ENCODE measurements at regions not wholly inside any gene's neighbourhood (a gene's known extent, or its start where the extent isn't known, plus 50 kb on each side); places are given as distances from the start of the nearest gene placed in this dataset.

- Histone ChIP-seq H3F3A (ENCODE audit: insufficient read depth, low read length) (no peaks in the 10 kb centered on the region), H3K27me3 (ENCODE audit: insufficient read depth, low read length) (no peaks in the 10 kb centered on the region), H3K4me2 (ENCODE audit: low read length) (no peak overlapping the region), H3K9ac (ENCODE audit: low read length) (no peak overlapping the region), H2AFZ (ENCODE audit: low read length) (no peak overlapping the region), H4K20me1 (ENCODE audit: insufficient read depth, low read length) (no peaks in the 10 kb centered on the region), H3K36me3 (ENCODE audit: insufficient read depth, low read length) (no peaks in the 10 kb centered on the region), H3K4me3 (ENCODE audit: low read depth, low read length, poor library complexity, severe bottlenecking) (no peak overlapping the region), H3K27ac (ENCODE audit: low read depth, low read length, poor library complexity, severe bottlenecking) (no peak overlapping the region), H3K4me1 (ENCODE audit: insufficient read depth, low read length, severe bottlenecking) (no peaks in the 10 kb centered on the region), H3K79me2 (ENCODE audit: insufficient read depth, low read length) (no peaks in the 10 kb centered on the region), H3K9me2 (ENCODE audit: low read depth, low read length) (no peaks in the 10 kb centered on the region), H3K9me3 (ENCODE audit: low read length) (no peaks in the 10 kb centered on the region)
- TF ChIP-seq EZH2 (IDR thresholded peaks at IDR 0.05; ENCODE audit: borderline replicate concordance, low read length) (no peak), CTCF (IDR thresholded peaks at IDR 0.05; ENCODE audit: low read length) (no peak)
These were observed 342.5 kb upstream of the NXPH2 start for GRCh38 chr2:139122711-139123158.

DNA sequence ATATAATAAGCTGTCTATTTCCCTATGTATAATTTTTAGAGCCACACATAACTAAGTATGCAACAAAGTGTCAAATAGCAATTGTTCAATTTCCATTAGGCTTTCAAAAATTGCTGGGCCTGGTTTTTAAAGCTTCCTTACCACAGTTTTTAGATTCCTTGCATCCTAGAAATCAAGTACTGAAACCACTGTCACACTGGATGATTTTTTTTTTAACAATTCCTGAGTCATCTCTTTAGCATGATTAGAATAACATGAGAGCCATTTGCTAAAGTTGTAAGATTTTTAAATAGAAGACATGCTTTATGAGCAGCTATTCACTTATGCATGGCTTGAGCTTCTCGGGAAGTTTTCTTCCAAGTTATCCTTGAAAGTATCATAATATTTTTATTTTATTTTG is 319.5 kb upstream of the NXPH2 start:
- no peak for TF ChIP-seq CTCF (IDR thresholded peaks at IDR 0.05; ENCODE audit: low read length)
- TF ChIP-seq EZH2 (IDR thresholded peaks at IDR 0.05; ENCODE audit: borderline replicate concordance, low read length) = no peak
- Histone ChIP-seq H3K4me3 (ENCODE audit: low read depth, low read length, poor library complexity, severe bottlenecking) (no peak overlapping the region), H3K27me3 (ENCODE audit: insufficient read depth, low read length) (no peaks in the 10 kb centered on the region)

GRCh38 chr2:139098961-139099360 is 318.8 kb upstream of the NXPH2 start:
- no peak overlapping the region for H3K27ac ChIP-seq (ENCODE audit: low read depth, low read length, poor library complexity, severe bottlenecking)
- H3F3A ChIP-seq (ENCODE audit: insufficient read depth, low read length) = no peaks in the 10 kb centered on the region
- H3K9me3 ChIP-seq (ENCODE audit: low read length) = no peaks in the 10 kb centered on the region
- H3K4me3 ChIP-seq (ENCODE audit: low read depth, low read length, poor library complexity, severe bottlenecking) = no peak overlapping the region
- H3K9me2 ChIP-seq (ENCODE audit: low read depth, low read length) = no peaks in the 10 kb centered on the region
- no peaks in the 10 kb centered on the region for H3K4me1 ChIP-seq (ENCODE audit: insufficient read depth, low read length, severe bottlenecking)
- H3K79me2 ChIP-seq (ENCODE audit: insufficient read depth, low read length) = no peaks in the 10 kb centered on the region
- H3K36me3 ChIP-seq (ENCODE audit: insufficient read depth, low read length) = no peaks in the 10 kb centered on the region
- H3K9ac ChIP-seq (ENCODE audit: low read length) = no peak overlapping the region
- H3K4me2 ChIP-seq (ENCODE audit: low read length) = no peak overlapping the region
- H2AFZ ChIP-seq (ENCODE audit: low read length) = no peak overlapping the region
- H4K20me1 ChIP-seq (ENCODE audit: insufficient read depth, low read length) = no peaks in the 10 kb centered on the region
- TF ChIP-seq EZH2 (IDR thresholded peaks at IDR 0.05; ENCODE audit: borderline replicate concordance, low read length) (no peak), CTCF (IDR thresholded peaks at IDR 0.05; ENCODE audit: low read length) (no peak)
- no peaks in the 10 kb centered on the region for H3K27me3 ChIP-seq (ENCODE audit: insufficient read depth, low read length)

More for the DNA sequence above, 319.5 kb upstream of the NXPH2 start:
- Histone ChIP-seq H3K9me2 (ENCODE audit: low read depth, low read length) (no peaks in the 10 kb centered on the region), H3K9me3 (ENCODE audit: low read length) (no peaks in the 10 kb centered on the region), H3K9ac (ENCODE audit: low read length) (no peak overlapping the region), H2AFZ (ENCODE audit: low read length) (no peak overlapping the region), H3K36me3 (ENCODE audit: insufficient read depth, low read length) (no peaks in the 10 kb centered on the region), H3F3A (ENCODE audit: insufficient read depth, low read length) (no peaks in the 10 kb centered on the region), H3K79me2 (ENCODE audit: insufficient read depth, low read length) (no peaks in the 10 kb centered on the region), H3K4me2 (ENCODE audit: low read length) (no peak overlapping the region), H4K20me1 (ENCODE audit: insufficient read depth, low read length) (no peaks in the 10 kb centered on the region), H3K27ac (ENCODE audit: low read depth, low read length, poor library complexity, severe bottlenecking) (no peak overlapping the region), H3K4me1 (ENCODE audit: insufficient read depth, low read length, severe bottlenecking) (no peaks in the 10 kb centered on the region)

Measured in OCI-LY1 (cell line).